ENCODE measurements at regions not wholly inside any gene's neighbourhood (a gene's known extent, or its start where the extent isn't known, plus 50 kb on each side); places are given as distances from the start of the nearest gene placed in this dataset.

DNA sequence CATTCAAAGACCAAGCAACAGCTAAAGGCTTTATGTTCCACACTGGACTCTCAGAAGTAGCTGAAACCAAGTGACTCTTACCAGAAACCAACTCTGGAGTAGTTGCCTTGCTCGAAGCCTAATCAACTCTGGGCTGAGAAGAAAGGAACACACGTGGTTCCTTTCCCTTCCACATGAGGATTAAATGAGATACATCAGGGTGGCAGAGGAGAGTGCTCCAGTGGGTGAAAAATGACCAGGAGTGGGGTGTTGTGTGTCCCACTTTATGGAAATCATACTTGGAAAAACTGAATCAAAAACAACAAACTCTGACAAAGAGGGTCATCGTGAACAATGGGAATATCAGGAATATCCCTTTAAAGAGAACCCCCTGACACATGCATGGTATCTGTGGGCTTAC, 234.2 kb upstream of the ASIC2 start:
- TF ChIP-seq, protein P1, sequence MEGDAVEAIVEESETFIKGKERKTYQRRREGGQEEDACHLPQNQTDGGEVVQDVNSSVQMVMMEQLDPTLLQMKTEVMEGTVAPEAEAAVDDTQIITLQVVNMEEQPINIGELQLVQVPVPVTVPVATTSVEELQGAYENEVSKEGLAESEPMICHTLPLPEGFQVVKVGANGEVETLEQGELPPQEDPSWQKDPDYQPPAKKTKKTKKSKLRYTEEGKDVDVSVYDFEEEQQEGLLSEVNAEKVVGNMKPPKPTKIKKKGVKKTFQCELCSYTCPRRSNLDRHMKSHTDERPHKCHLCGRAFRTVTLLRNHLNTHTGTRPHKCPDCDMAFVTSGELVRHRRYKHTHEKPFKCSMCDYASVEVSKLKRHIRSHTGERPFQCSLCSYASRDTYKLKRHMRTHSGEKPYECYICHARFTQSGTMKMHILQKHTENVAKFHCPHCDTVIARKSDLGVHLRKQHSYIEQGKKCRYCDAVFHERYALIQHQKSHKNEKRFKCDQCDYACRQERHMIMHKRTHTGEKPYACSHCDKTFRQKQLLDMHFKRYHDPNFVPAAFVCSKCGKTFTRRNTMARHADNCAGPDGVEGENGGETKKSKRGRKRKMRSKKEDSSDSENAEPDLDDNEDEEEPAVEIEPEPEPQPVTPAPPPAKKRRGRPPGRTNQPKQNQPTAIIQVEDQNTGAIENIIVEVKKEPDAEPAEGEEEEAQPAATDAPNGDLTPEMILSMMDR (IDR thresholded peaks at IDR 0.05; ENCODE audit: low read length) = no peak
- no peak for TF ChIP-seq EZH2 (IDR thresholded peaks at IDR 0.05; ENCODE audit: borderline replicate concordance, low read length)
